HEK293 (cell line): ENCODE measurements at regions not wholly inside any gene's neighbourhood (a gene's known extent, or its start where the extent isn't known, plus 50 kb on each side); places are given as distances from the start of the nearest gene placed in this dataset.

ENCODE experiments used
- CTCF ChIA-PET: fragments of 350-600 bp; formaldehyde crosslinking; extraction: SDS; loops from one replicate; lab custom pipeline; 2021; ENCODE audit warnings: antibody characterized with exemption; lab: Yijun Ruan, JAX
- POLR2A ChIA-PET: fragments of 300-600 bp; formaldehyde crosslinking; extraction: SDS; loops from one replicate; lab custom pipeline; 2020; ENCODE audit warnings: antibody characterized with exemption, inconsistent platforms; lab: Yijun Ruan, JAX
- H3K27ac ChIP-seq: fragments of 200-500 bp; sonication (Bioruptor generic); 2 replicates; pipeline ENCODE4 v1.5.1; 2014; ENCODE audit warnings: low read depth, low read length, control low read depth, inconsistent platforms; ENCODE audit errors: extremely low read depth
- H3K36me3 ChIP-seq, 2 experiments: fragments of 200-500 bp in 1 of 2; sonication (Bioruptor generic) in 1 of 2; 1 replicate in 1 of 2; 2 replicates in 1 of 2; pipeline ENCODE4 v1.5.1; 2014 to 2017; ENCODE audit warnings: inconsistent platforms in 2 of 2, low read length in 2 of 2; ENCODE audit not compliant: control insufficient read depth in 2 of 2, insufficient read depth in 1 of 2
- H3K4me1 ChIP-seq: fragments of 200-500 bp; sonication (Bioruptor generic); 2 replicates; pipeline ENCODE4 v1.5.1; 2014; ENCODE audit warnings: mild to moderate bottlenecking, low read length, inconsistent platforms; ENCODE audit not compliant: control insufficient read depth, insufficient read depth
- H3K4me3 ChIP-seq: 2 replicates; pipeline ENCODE4 v1.5.1; 2011; ENCODE audit warnings: low read depth, mild to moderate bottlenecking, control low read depth, low read length, moderate library complexity
- H3K9me3 ChIP-seq: fragments of 200-500 bp; sonication (Bioruptor generic); 2 replicates; pipeline ENCODE4 v1.5.1; 2014; ENCODE audit warnings: low read depth, low read length, inconsistent platforms; ENCODE audit not compliant: control insufficient read depth, insufficient read depth
- BCL11A ChIP-seq: fragments of 450-650 bp; formaldehyde crosslinking; IDR thresholded peaks from 2 replicates; pipeline ENCODE4 v1.5.1; 2016; ENCODE audit warnings: low read depth, missing biosample characterization, missing genetic modification characterization
- GLIS2 ChIP-seq: fragments of 450-650 bp; formaldehyde crosslinking; IDR thresholded peaks from 2 replicates; pipeline ENCODE4 v1.5.1; 2016; ENCODE audit warnings: missing biosample characterization, missing genetic modification characterization
- MYNN ChIP-seq: fragments of 450-650 bp; formaldehyde crosslinking; IDR thresholded peaks from 2 replicates; pipeline ENCODE4 v1.5.1; 2016; ENCODE audit warnings: missing biosample characterization, missing genetic modification characterization, borderline replicate concordance
- SP3 ChIP-seq: fragments of 450-650 bp; formaldehyde crosslinking; IDR thresholded peaks from 2 replicates; pipeline ENCODE4 v1.5.1; 2016; ENCODE audit warnings: missing biosample characterization, missing genetic modification characterization
- ZBTB48 ChIP-seq: fragments of 450-650 bp; formaldehyde crosslinking; IDR thresholded peaks from 2 replicates; pipeline ENCODE4 v1.5.1; 2016; ENCODE audit warnings: missing biosample characterization, missing genetic modification characterization
- ZFP3 ChIP-seq: fragments of 450-650 bp; formaldehyde crosslinking; IDR thresholded peaks from 2 replicates; pipeline ENCODE4 v1.5.1; 2016; ENCODE audit warnings: low read depth, missing biosample characterization, missing genetic modification characterization
- ZFP37 ChIP-seq: fragments of 450-650 bp; formaldehyde crosslinking; IDR thresholded peaks from 2 replicates; pipeline ENCODE4 v1.5.1; 2016; ENCODE audit warnings: missing biosample characterization, missing genetic modification characterization
- ZNF274 ChIP-seq, 2 experiments: fragments of 200-500 bp in 1 of 2; fragments of 450-650 bp in 1 of 2; sonication (Bioruptor generic) in 1 of 2; formaldehyde crosslinking in 1 of 2; IDR thresholded peaks; 2 replicates each; pipeline versions ENCODE4 v1.5.1 to v1.6.1; 2014 to 2016; ENCODE audit warnings: borderline replicate concordance in 1 of 2, inconsistent platforms in 1 of 2, low read length in 1 of 2, missing biosample characterization in 1 of 2, missing genetic modification characterization in 1 of 2
- ZNF514 ChIP-seq: fragments of 450-650 bp; formaldehyde crosslinking; IDR thresholded peaks from 2 replicates; pipeline ENCODE4 v1.5.1; 2016; ENCODE audit warnings: missing biosample characterization, missing genetic modification characterization
- ZNF600 ChIP-seq: fragments of 450-650 bp; formaldehyde crosslinking; IDR thresholded peaks from 2 replicates; pipeline ENCODE4 v1.5.1; 2016; ENCODE audit warnings: missing biosample characterization, missing genetic modification characterization
- ZNF701 ChIP-seq: fragments of 450-650 bp; formaldehyde crosslinking; IDR thresholded peaks from 2 replicates; pipeline ENCODE4 v1.5.1; 2016; ENCODE audit warnings: missing biosample characterization, missing genetic modification characterization
- ZNF776 ChIP-seq: fragments of 450-650 bp; formaldehyde crosslinking; IDR thresholded peaks from 2 replicates; pipeline ENCODE4 v1.5.0; 2017; ENCODE audit warnings: missing biosample characterization, missing genetic modification characterization, borderline replicate concordance
- ZNF843 ChIP-seq: fragments of 450-650 bp; formaldehyde crosslinking; IDR thresholded peaks from 2 replicates; pipeline ENCODE4 v1.5.1; 2016; ENCODE audit warnings: missing biosample characterization, missing genetic modification characterization
- TF ChIP-seq, protein P1 (sequence below): fragments of 450-650 bp; formaldehyde crosslinking; IDR thresholded peaks from 2 replicates; pipeline ENCODE4 v1.5.1; 2016; ENCODE audit warnings: missing biosample characterization, missing genetic modification characterization
- TF ChIP-seq, protein P2 (sequence below): fragments of 450-650 bp; formaldehyde crosslinking; IDR thresholded peaks from 2 replicates; pipeline ENCODE4 v1.5.1; 2016; ENCODE audit warnings: missing biosample characterization, missing genetic modification characterization
- TF ChIP-seq, protein P3 (sequence below): fragments of 450-650 bp; formaldehyde crosslinking; IDR thresholded peaks from 2 replicates; pipeline ENCODE4 v1.5.1; 2016; ENCODE audit warnings: missing biosample characterization, missing genetic modification characterization
- TF ChIP-seq, protein P4 (sequence below): fragments of 450-650 bp; formaldehyde crosslinking; IDR thresholded peaks from 2 replicates; pipeline ENCODE4 v1.5.1; 2016; ENCODE audit warnings: missing biosample characterization, missing genetic modification characterization, borderline replicate concordance
- TF ChIP-seq, protein P5 (sequence below): fragments of 450-650 bp; IDR thresholded peaks from 2 replicates; pipeline ENCODE4 v1.5.1; 2018; ENCODE audit warnings: missing biosample characterization, missing genetic modification characterization
- TF ChIP-seq, protein P6 (sequence below): fragments of 450-650 bp; formaldehyde crosslinking; IDR thresholded peaks from 2 replicates; pipeline ENCODE4 v1.5.1; 2016; ENCODE audit warnings: missing biosample characterization, missing genetic modification characterization

GRCh38 chr5:162990063-162990462 lies 447.3 kb upstream of the CCNG1 start (continued):
- TF ChIP-seq ZBTB48 (tag by site-specific recombination) (no peak), BCL11A (no peak), ZNF701 (tag by site-specific recombination) (no peak)

- Histone ChIP-seq H3K9me3 (no peaks in the 10 kb centered on the region), H3K27ac (no peak overlapping the region), H3K4me3 (no peak overlapping the region), H3K4me1 (no peaks in the 10 kb centered on the region), H3K36me3 (no peaks in the 10 kb centered on the region)
- TF ChIP-seq ZBTB48 (tag by site-specific recombination) (no peak), ZFP3 (tag by site-specific recombination) (no peak), MYNN (tag by site-specific recombination) (no peak), ZFP37 (tag by site-specific recombination) (no peak), ZNF274 (IDR thresholded peaks at IDR 0.05; ENCODE audit: low read length) (no peak), ZNF274 (tag by site-specific recombination; IDR thresholded peaks at IDR 0.05; ENCODE audit: borderline replicate concordance) (no peak), ZNF514 (tag by site-specific recombination) (no peak), SP3 (no peak), ZNF600 (tag by site-specific recombination) (no peak), ZNF776 (tag by site-specific recombination) (no peak), GLIS2 (tag by site-specific recombination) (no peak), ZNF843 (tag by site-specific recombination) (no peak)
- TF ChIP-seq, protein P1, sequence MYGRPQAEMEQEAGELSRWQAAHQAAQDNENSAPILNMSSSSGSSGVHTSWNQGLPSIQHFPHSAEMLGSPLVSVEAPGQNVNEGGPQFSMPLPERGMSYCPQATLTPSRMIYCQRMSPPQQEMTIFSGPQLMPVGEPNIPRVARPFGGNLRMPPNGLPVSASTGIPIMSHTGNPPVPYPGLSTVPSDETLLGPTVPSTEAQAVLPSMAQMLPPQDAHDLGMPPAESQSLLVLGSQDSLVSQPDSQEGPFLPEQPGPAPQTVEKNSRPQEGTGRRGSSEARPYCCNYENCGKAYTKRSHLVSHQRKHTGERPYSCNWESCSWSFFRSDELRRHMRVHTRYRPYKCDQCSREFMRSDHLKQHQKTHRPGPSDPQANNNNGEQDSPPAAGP (tag by site-specific recombination) = no peak
- TF ChIP-seq, protein P2, sequence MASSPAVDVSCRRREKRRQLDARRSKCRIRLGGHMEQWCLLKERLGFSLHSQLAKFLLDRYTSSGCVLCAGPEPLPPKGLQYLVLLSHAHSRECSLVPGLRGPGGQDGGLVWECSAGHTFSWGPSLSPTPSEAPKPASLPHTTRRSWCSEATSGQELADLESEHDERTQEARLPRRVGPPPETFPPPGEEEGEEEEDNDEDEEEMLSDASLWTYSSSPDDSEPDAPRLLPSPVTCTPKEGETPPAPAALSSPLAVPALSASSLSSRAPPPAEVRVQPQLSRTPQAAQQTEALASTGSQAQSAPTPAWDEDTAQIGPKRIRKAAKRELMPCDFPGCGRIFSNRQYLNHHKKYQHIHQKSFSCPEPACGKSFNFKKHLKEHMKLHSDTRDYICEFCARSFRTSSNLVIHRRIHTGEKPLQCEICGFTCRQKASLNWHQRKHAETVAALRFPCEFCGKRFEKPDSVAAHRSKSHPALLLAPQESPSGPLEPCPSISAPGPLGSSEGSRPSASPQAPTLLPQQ (tag by site-specific recombination) = no peak
- TF ChIP-seq, protein P3, sequence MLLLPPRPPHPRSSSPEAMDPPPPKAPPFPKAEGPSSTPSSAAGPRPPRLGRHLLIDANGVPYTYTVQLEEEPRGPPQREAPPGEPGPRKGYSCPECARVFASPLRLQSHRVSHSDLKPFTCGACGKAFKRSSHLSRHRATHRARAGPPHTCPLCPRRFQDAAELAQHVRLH = no peak
- TF ChIP-seq, protein P4, sequence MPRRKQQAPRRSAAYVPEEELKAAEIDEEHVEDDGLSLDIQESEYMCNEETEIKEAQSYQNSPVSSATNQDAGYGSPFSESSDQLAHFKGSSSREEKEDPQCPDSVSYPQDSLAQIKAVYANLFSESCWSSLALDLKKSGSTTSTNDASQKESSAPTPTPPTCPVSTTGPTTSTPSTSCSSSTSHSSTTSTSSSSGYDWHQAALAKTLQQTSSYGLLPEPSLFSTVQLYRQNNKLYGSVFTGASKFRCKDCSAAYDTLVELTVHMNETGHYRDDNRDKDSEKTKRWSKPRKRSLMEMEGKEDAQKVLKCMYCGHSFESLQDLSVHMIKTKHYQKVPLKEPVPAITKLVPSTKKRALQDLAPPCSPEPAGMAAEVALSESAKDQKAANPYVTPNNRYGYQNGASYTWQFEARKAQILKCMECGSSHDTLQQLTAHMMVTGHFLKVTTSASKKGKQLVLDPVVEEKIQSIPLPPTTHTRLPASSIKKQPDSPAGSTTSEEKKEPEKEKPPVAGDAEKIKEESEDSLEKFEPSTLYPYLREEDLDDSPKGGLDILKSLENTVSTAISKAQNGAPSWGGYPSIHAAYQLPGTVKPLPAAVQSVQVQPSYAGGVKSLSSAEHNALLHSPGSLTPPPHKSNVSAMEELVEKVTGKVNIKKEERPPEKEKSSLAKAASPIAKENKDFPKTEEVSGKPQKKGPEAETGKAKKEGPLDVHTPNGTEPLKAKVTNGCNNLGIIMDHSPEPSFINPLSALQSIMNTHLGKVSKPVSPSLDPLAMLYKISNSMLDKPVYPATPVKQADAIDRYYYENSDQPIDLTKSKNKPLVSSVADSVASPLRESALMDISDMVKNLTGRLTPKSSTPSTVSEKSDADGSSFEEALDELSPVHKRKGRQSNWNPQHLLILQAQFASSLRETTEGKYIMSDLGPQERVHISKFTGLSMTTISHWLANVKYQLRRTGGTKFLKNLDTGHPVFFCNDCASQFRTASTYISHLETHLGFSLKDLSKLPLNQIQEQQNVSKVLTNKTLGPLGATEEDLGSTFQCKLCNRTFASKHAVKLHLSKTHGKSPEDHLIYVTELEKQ (tag by site-specific recombination) = no peak
- TF ChIP-seq, protein P5, sequence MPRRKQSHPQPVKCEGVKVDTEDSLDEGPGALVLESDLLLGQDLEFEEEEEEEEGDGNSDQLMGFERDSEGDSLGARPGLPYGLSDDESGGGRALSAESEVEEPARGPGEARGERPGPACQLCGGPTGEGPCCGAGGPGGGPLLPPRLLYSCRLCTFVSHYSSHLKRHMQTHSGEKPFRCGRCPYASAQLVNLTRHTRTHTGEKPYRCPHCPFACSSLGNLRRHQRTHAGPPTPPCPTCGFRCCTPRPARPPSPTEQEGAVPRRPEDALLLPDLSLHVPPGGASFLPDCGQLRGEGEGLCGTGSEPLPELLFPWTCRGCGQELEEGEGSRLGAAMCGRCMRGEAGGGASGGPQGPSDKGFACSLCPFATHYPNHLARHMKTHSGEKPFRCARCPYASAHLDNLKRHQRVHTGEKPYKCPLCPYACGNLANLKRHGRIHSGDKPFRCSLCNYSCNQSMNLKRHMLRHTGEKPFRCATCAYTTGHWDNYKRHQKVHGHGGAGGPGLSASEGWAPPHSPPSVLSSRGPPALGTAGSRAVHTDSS (tag by site-specific recombination) = no peak
- TF ChIP-seq, protein P6, sequence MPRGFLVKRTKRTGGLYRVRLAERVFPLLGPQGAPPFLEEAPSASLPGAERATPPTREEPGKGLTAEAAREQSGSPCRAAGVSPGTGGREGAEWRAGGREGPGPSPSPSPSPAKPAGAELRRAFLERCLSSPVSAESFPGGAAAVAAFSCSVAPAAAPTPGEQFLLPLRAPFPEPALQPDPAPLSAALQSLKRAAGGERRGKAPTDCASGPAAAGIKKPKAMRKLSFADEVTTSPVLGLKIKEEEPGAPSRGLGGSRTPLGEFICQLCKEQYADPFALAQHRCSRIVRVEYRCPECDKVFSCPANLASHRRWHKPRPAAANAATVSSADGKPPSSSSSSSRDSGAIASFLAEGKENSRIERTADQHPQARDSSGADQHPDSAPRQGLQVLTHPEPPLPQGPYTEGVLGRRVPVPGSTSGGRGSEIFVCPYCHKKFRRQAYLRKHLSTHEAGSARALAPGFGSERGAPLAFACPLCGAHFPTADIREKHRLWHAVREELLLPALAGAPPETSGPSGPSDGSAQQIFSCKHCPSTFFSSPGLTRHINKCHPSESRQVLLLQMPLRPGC = no peak
- POLR2A ChIA-PET = no interaction called here
- CTCF ChIA-PET = no interaction called here
These were observed 446.4 kb upstream of the CCNG1 start for GRCh38 chr5:162990856-162991497.
